ENCODE measurements at regions not wholly inside any gene's neighbourhood (a gene's known extent, or its start where the extent isn't known, plus 50 kb on each side); places are given as distances from the start of the nearest gene placed in this dataset.

DNA sequence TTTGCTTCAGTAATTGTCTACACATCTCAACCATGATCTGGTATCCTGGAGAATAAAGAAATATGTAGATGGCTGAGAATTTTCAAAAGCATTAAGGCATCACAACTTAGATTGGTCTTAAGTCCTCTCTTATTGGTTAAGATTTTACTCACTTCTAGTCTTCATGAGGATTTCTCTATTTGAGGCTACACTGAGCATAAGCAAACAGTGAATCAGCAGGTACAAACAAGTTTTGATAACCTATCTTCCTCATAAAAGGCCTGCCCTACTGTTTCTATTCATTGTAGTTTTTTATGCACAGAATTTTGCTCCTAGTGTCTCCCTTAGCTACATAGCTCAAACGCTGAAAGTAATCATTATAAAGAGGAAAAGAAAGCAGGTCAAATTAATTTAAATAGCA lies 460.7 kb upstream of the RPS6KA3 start:
- Mint-ChIP-seq H3K4me3 (no peak overlapping the region), H3K27me3 (ENCODE audit: insufficient read depth) (no peaks in the 10 kb centered on the region), H3K27ac (no peak overlapping the region), H3K9me3 (no peaks in the 10 kb centered on the region), H3K36me3 (ENCODE audit: low read depth) (no peaks in the 10 kb centered on the region), H3K4me1 (peaks cover 6% of the 10 kb centered on the region)
- Histone ChIP-seq H3K4me3 (ENCODE audit: low read length) (no peak overlapping the region), H3K9me3 (ENCODE audit: control insufficient read depth, low read length) (no peaks in the 10 kb centered on the region), H3K36me3 (ENCODE audit: control insufficient read depth, insufficient read depth, low read length) (no peaks in the 10 kb centered on the region), H3K4me1 (ENCODE audit: control insufficient read depth, insufficient read depth, low read length) (no peaks in the 10 kb centered on the region), H3K27me3 (ENCODE audit: control insufficient read depth, insufficient read depth, low read length, poor library complexity, severe bottlenecking) (no peaks in the 10 kb centered on the region), H3K27ac (ENCODE audit: low read depth, low read length) (peak overlapping the region; percentile 29), H3K9ac (ENCODE audit: extremely low read depth, low read length, poor library complexity, severe bottlenecking) (no peak overlapping the region)
- no CpG with 5 or more reads among the region's 1 CpG for WGBS, 2 experiments (ENCODE audit: insufficient coverage in 1 of 2, insufficient read length in 1 of 2)
- DNase-seq: no peak
- TF ChIP-seq, protein P1, sequence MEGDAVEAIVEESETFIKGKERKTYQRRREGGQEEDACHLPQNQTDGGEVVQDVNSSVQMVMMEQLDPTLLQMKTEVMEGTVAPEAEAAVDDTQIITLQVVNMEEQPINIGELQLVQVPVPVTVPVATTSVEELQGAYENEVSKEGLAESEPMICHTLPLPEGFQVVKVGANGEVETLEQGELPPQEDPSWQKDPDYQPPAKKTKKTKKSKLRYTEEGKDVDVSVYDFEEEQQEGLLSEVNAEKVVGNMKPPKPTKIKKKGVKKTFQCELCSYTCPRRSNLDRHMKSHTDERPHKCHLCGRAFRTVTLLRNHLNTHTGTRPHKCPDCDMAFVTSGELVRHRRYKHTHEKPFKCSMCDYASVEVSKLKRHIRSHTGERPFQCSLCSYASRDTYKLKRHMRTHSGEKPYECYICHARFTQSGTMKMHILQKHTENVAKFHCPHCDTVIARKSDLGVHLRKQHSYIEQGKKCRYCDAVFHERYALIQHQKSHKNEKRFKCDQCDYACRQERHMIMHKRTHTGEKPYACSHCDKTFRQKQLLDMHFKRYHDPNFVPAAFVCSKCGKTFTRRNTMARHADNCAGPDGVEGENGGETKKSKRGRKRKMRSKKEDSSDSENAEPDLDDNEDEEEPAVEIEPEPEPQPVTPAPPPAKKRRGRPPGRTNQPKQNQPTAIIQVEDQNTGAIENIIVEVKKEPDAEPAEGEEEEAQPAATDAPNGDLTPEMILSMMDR (conservative IDR thresholded peaks at IDR 0.05): no peak

DNA sequence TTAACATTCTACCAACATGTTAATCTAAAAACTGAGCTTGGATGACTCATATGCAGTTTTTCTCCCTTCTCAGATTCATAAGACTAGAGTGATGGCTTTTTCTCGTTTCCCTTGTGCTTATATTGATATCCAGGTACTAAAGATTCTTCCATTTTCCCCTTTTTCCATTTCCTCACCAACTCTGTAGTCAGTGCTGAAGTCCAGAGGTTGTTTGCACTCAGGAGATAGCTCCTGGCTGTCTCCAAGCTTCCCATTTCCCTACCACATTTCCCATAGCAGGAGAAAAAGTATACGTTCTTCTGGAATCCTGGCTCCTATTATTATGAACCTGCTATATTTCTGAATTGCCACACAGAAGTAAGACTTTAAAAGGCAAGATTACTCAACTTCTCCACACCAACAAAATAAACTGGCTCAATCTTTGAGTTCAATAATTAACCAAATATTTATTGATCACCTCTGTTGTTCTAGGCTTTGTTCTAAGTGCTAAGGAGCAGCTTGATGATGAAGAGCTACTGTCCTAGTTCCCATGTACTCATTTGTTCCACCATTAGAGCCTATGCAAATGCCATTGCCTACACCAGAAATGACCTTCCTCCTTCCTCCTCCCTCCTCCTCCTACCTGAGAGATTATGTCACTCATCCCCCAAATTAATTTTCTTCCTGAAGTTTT lies 454.4 kb upstream of the RPS6KA3 start:
- no peak overlapping the region for H3K4me3 ChIP-seq (ENCODE audit: low read length)
- no peak overlapping the region for H3K27ac Mint-ChIP-seq
- TF ChIP-seq, protein P1 (conservative IDR thresholded peaks at IDR 0.05): no peak

DNA sequence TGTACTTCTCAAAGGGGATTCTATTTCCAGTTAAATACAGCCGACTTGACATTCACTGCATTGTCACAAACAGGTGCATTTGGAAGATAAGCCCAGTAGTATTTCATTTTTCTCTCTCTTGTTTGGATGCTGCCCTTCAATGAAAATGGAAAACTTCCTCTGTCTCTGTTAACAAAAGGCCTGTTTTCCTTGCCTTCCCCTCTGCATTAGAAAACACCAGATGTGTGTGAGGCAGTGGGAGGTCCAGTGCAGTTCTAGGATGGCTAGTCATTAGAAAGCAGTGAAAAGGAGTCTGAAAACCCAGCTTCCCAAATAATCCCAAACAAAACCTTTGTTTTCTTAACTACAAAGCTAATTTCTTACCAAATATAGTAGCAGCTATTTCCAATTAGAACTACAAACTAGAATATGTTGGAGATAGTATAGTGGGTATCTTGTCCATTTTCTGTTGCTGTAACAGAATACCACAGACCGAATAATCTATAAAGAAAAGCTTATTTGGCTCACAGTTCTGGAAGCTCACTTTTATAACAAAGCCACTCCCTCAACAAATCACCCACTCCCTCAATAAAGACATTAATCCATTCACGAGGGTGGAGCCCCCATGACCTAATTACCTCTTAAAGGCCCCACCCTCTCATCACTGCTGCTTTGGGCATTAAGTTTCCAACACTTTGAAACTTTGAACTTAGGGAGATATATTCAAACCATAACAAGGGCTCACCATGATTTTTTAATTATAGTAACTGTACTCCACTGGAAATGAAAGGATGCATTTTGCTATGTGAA lies 452.1 kb upstream of the RPS6KA3 start:
- no peak overlapping the region for H3K4me3 Mint-ChIP-seq
- H3K27ac Mint-ChIP-seq: no peak overlapping the region
- peaks cover 9% of the 10 kb centered on the region for H3K9me3 Mint-ChIP-seq
- 86% methylated on average over 3 of the region's 3 CpGs; no CpG with 5 or more reads in 1 of the 2 experiments for WGBS, 2 experiments (ENCODE audit: insufficient coverage in 1 of 2, insufficient read length in 1 of 2)
- H3K4me3 ChIP-seq (ENCODE audit: low read length): no peak overlapping the region
- H3K4me1 Mint-ChIP-seq: no peaks in the 10 kb centered on the region
- H3K9ac ChIP-seq (ENCODE audit: extremely low read depth, low read length, poor library complexity, severe bottlenecking): no peak overlapping the region
- H3K9me3 ChIP-seq (ENCODE audit: control insufficient read depth, low read length): no peaks in the 10 kb centered on the region
- H3K36me3 Mint-ChIP-seq (ENCODE audit: low read depth): no peaks in the 10 kb centered on the region
- peaks cover 2% of the 10 kb centered on the region for H3K27me3 Mint-ChIP-seq (ENCODE audit: insufficient read depth)
- H3K27ac ChIP-seq (ENCODE audit: low read depth, low read length): no peak overlapping the region
- no peaks in the 10 kb centered on the region for H3K36me3 ChIP-seq (ENCODE audit: control insufficient read depth, insufficient read depth, low read length)
- no peak for DNase-seq
- H3K27me3 ChIP-seq (ENCODE audit: control insufficient read depth, insufficient read depth, low read length, poor library complexity, severe bottlenecking): no peaks in the 10 kb centered on the region
- H3K4me1 ChIP-seq (ENCODE audit: control insufficient read depth, insufficient read depth, low read length): no peaks in the 10 kb centered on the region
- TF ChIP-seq, protein P1 (conservative IDR thresholded peaks at IDR 0.05): no peak

More for the DNA sequence above, 454.4 kb upstream of the RPS6KA3 start:
- DNase-seq: no peak
- Histone ChIP-seq H3K9ac (ENCODE audit: extremely low read depth, low read length, poor library complexity, severe bottlenecking) (no peak overlapping the region), H3K4me1 (ENCODE audit: control insufficient read depth, insufficient read depth, low read length) (no peaks in the 10 kb centered on the region), H3K27ac (ENCODE audit: low read depth, low read length) (no peak overlapping the region), H3K9me3 (ENCODE audit: control insufficient read depth, low read length) (no peaks in the 10 kb centered on the region), H3K36me3 (ENCODE audit: control insufficient read depth, insufficient read depth, low read length) (no peaks in the 10 kb centered on the region), H3K27me3 (ENCODE audit: control insufficient read depth, insufficient read depth, low read length, poor library complexity, severe bottlenecking) (no peaks in the 10 kb centered on the region)
- Mint-ChIP-seq H3K4me3 (no peak overlapping the region), H3K27me3 (ENCODE audit: insufficient read depth) (peaks cover 2% of the 10 kb centered on the region), H3K4me1 (no peaks in the 10 kb centered on the region), H3K36me3 (ENCODE audit: low read depth) (no peaks in the 10 kb centered on the region), H3K9me3 (peaks cover 9% of the 10 kb centered on the region)
- WGBS, 2 experiments (ENCODE audit: insufficient coverage in 1 of 2, insufficient read length in 1 of 2): 83% methylated on average over 2 of the region's 2 CpGs; no CpG with 5 or more reads in 1 of the 2 experiments
